HL-60 (cell line): ENCODE measurements at regions not wholly inside any gene's neighbourhood (a gene's known extent, or its start where the extent isn't known, plus 50 kb on each side); places are given as distances from the start of the nearest gene placed in this dataset.
"Not testable (repeated sequence)": the region's sequence is repeated elsewhere in the genome, so short reads cannot be mapped to it uniquely, and the experiment has no call there.

Experiments
- CTCF ChIP-seq: IDR thresholded peaks from one replicate; pipeline ENCODE4 v1.5.1; 2011; ENCODE audit warnings: low read length, control low read depth, inconsistent platforms; ENCODE audit not compliant: insufficient read depth
- GABPA ChIP-seq: IDR thresholded peaks from 2 replicates; pipeline ENCODE4 v1.6.1; 2012; ENCODE audit warnings: low read depth
- POLR2AphosphoS5 ChIP-seq: IDR thresholded peaks from 2 replicates; pipeline ENCODE4 v1.6.1; 2012; ENCODE audit warnings: low read depth
- REST ChIP-seq: IDR thresholded peaks from 2 replicates; pipeline ENCODE4 v1.6.1; 2012; ENCODE audit warnings: low read depth; ENCODE audit not compliant: insufficient replicate concordance
- SPI1 ChIP-seq: IDR thresholded peaks from 2 replicates; pipeline ENCODE4 v1.6.1; 2012; ENCODE audit warnings: low read depth, mild to moderate bottlenecking, borderline replicate concordance

- TF ChIP-seq POLR2AphosphoS5, CTCF, REST, GABPA, SPI1: not testable (repeated sequence)
Measured at GRCh38 chr16:46386805-46387620, 234.2 kb downstream of the SHCBP1 start.
